Psoas muscle (tissue), 7 donors: ENCODE measurements at regions not wholly inside any gene's neighbourhood (a gene's known extent, or its start where the extent isn't known, plus 50 kb on each side); places are given as distances from the start of the nearest gene placed in this dataset.

Source experiments
- ATAC-seq, 4 donors: fragments of 200-7000 bp; cut with Tn5 transposase; one replicate each; pipeline ENCODE4 v1.9.1; 2020; ENCODE audit warnings: moderate library complexity in 3 of 4, mild to moderate bottlenecking in 2 of 4
- DNase-seq, 2 donors: peaks; one replicate each; pipeline ENCODE4 v3.0.0-alpha.2; 2020
- H3K27ac ChIP-seq: fragments of 200-600 bp; one replicate; pipeline ENCODE4 v1.8.0; 2022
- H3K27me3 ChIP-seq, 3 donors: fragments of 200-600 bp in 1 of 3; one replicate each; pipeline versions ENCODE4 v1.6.1 to v1.8.0; 2013 to 2022; ENCODE audit warnings: low read length in 2 of 3, mild to moderate bottlenecking in 2 of 3, moderate library complexity in 1 of 3; ENCODE audit not compliant: insufficient read depth in 3 of 3
- H3K36me3 ChIP-seq, 2 donors: fragments of 200-600 bp in 1 of 2; one replicate each; pipeline versions ENCODE4 v1.6.1 to v1.8.0; 2013 to 2022; ENCODE audit warnings: low read depth in 1 of 2, mild to moderate bottlenecking in 1 of 2, moderate library complexity in 1 of 2; ENCODE audit not compliant: insufficient read depth in 1 of 2
- H3K4me1 ChIP-seq: fragments of 200-600 bp; one replicate; pipeline ENCODE4 v1.8.0; 2022
- H3K4me3 ChIP-seq: fragments of 200-600 bp; one replicate; pipeline ENCODE4 v1.8.0; 2022; ENCODE audit warnings: mild to moderate bottlenecking
- H3K9me3 ChIP-seq: fragments of 200-600 bp; one replicate; pipeline ENCODE4 v1.8.0; 2022
- WGBS, 3 donors: extraction: QIAGEN DNeasy Blood & Tissue Kit; methylation state at CpG; one replicate each; pipeline versions ENCODE4 v1.1.6 to v1.1.7; 2013; 5-methylcytosine and 5-hydroxymethylcytosine counted together
- intact Hi-C, 2 donors: fragments of 100-400 bp; cut with DNase I; formaldehyde crosslinking; loops; one replicate each; pipeline versions ENCODE4 v1.11.0 to v1.14.2; 2022
- TF ChIP-seq, protein P1 (sequence below): fragments of 200-600 bp; IDR thresholded peaks from one replicate; pipeline ENCODE4 v1.8.0; 2022; ENCODE audit warnings: antibody characterized with exemption
- donor health status: healthy with polysubstance abuse.
- donor health status: DM: no; HTN: no; CAD: no; lungs with moderate emphysema.
- donor health status: Bipolar disorder and iron deficiency.
- donor health status: healthy.
- donor health status: DM: yes; HTN: yes; CAD: no.
- donor health status: DM: no; HTN: no; CAD: no.
- donor health status: DM: yes; HTN: yes; CAD: no.

DNA sequence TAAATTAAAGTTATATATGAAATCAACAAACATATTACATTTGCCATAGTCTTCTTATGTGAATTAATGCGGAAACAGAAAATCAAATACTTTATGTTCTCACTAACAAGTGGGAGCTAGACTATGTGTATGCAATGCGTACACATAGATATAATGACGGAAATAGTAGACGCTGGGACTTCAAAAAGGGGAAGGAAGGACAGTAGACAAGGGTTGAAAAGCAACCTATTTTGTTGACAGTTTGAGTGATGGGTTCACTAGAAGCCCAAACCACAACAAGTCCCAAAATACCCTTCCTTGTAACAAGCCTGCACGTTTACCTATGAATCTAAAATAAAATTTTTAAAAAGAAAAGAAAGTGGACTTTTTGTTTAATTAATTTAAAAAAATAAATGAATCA, 430.8 kb upstream of the CNTN5 start:
- Histone ChIP-seq H3K4me3 (no peak overlapping the region), H3K4me1 (no peaks in the 10 kb centered on the region), H3K36me3 (no peaks in the 10 kb centered on the region), H3K9me3 (peaks cover 8% of the 10 kb centered on the region), H3K27ac (no peak overlapping the region), H3K27me3 (no peaks in the 10 kb centered on the region)
- TF ChIP-seq, protein P1, sequence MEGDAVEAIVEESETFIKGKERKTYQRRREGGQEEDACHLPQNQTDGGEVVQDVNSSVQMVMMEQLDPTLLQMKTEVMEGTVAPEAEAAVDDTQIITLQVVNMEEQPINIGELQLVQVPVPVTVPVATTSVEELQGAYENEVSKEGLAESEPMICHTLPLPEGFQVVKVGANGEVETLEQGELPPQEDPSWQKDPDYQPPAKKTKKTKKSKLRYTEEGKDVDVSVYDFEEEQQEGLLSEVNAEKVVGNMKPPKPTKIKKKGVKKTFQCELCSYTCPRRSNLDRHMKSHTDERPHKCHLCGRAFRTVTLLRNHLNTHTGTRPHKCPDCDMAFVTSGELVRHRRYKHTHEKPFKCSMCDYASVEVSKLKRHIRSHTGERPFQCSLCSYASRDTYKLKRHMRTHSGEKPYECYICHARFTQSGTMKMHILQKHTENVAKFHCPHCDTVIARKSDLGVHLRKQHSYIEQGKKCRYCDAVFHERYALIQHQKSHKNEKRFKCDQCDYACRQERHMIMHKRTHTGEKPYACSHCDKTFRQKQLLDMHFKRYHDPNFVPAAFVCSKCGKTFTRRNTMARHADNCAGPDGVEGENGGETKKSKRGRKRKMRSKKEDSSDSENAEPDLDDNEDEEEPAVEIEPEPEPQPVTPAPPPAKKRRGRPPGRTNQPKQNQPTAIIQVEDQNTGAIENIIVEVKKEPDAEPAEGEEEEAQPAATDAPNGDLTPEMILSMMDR: no peak
- DNase-seq (no peak), ATAC-seq (no peak)
- intact Hi-C loops: no loop called here
- WGBS, 3 donors: 77 to 85% (median 79%) methylated on average over 5 of the region's 5 CpGs

DNA sequence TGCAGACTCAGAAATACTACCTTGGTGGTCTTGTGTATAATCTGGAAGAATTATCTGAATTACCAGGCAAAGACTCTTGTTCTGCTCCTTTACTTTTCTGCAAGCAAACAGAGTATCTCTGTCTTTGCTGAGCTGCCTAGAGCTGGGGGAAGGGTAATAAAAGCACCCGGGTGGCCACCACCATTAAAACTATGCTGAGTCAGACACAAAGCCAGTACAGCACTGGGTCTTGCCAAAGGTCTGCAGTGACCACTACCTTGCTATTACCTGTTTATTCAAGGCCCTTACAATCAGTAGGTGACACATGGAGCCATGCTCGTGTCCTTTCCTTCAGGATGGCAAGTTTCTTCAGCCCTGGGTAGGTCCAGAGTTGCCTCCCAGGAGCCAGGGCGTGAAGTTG, 420.6 kb upstream of the CNTN5 start:
- ATAC-seq: no peak
- TF ChIP-seq, protein P1: no peak

DNA sequence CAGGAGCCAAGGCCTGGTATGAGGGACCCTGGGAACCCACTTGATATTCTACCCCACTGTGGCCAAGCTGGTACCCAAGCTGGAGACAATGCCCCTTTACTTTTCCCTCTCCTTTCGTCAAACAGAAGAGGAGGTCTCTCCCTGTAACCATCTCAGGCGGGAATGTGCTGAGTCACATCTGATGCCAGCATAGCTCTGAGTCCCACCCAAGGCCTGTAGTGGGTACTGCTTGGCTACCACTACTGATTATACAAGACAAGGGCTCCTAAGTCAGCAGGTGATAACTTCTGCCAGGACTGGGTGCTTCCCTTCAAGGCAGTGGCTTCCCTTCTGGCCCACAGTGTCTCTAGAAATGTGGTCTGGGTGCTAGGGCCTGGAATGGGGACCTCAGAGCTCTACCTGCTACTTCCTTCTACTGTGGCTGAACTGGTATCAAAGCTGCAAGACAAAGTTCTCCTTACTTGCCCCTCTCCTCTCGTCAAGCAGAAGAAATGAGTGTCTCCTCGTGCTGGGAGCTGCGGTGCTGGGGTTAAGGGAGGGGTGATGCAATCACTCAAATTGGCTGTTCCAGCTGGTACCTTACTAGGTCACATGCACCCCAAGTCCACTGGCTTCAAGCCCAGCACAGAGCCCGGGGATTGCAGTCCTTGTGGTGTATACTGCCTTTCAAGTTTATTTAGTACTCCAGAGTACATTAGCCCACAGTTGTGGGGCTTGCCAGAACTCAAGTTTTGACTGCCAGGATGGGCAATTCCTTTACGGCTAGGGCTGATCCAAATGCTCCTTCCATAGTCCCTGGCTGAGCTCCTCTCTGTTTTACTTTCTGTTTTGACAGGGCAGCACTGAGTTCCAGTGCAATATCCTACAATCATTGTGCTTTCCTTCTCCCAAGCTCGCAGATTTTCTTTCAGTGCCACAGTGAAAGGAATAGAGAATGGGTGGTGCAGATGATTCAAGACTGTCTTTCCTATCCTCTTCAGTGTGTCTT, 419.7 kb upstream of the CNTN5 start:
- 71 to 78% (median 78%) methylated on average over 8 of the region's 8 CpGs for WGBS, 3 donors
- Histone ChIP-seq H3K4me3 (no peak overlapping the region), H3K4me1 (no peaks in the 10 kb centered on the region), H3K27me3 (no peaks in the 10 kb centered on the region), H3K36me3 (no peaks in the 10 kb centered on the region), H3K9me3 (no peaks in the 10 kb centered on the region), H3K27ac (no peak overlapping the region)
- intact Hi-C loops: no loop called here
- ATAC-seq: no peak
- DNase-seq: no peak
- TF ChIP-seq, protein P1: no peak

More for the DNA sequence above, 420.6 kb upstream of the CNTN5 start:
- Histone ChIP-seq H3K27ac (no peak overlapping the region), H3K9me3 (no peaks in the 10 kb centered on the region), H3K27me3 (no peaks in the 10 kb centered on the region), H3K36me3 (no peaks in the 10 kb centered on the region), H3K4me1 (no peaks in the 10 kb centered on the region), H3K4me3 (no peak overlapping the region)
- DNase-seq: no peak
- intact Hi-C loops: no loop called here
- 71 to 76% (median 72%) methylated on average over 3 of the region's 3 CpGs for WGBS, 3 donors

DNA sequence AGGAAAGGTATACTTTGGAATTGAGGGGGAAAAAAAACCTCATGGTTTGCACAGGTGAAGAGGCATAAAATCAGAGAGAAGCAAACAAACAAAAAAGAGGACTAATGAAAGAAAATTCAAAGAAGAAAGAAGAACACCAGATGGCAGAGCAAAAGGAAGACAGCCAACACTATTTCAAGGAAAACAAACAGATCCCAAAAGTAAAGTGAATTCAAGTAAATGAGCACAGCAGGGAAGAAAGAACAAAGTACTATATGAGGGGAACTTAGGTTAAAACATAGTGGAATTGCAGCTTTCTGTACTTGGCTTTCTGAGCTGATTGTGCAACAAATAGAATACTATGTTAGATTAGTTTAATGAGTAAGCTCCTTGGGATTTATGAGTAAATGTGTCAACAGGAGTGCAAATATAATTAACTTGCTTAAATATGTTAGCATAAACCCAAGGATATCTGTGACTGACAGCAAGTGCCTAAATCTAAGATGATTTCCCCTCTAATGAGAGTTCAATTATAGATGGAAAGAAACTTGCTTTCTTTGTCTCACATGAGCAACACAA, 404.6 kb upstream of the CNTN5 start:
- TF ChIP-seq, protein P1: no peak
- Histone ChIP-seq H3K4me1 (no peaks in the 10 kb centered on the region), H3K36me3 (no peaks in the 10 kb centered on the region), H3K27ac (no peak overlapping the region), H3K27me3 (no peaks in the 10 kb centered on the region), H3K4me3 (no peak overlapping the region), H3K9me3 (no peaks in the 10 kb centered on the region)
- ATAC-seq (no peak), DNase-seq (no peak)
- intact Hi-C loops: no loop called here
